ENCODE measurements at regions not wholly inside any gene's neighbourhood (a gene's known extent, or its start where the extent isn't known, plus 50 kb on each side); places are given as distances from the start of the nearest gene placed in this dataset.

- TF ChIP-seq REST (IDR thresholded peaks at IDR 0.05; ENCODE audit: unreplicated experiment): no peak
- no peak for TF ChIP-seq CREB1 (CRISPR knock-in tag; IDR thresholded peaks at IDR 0.05; ENCODE audit: low read depth)
- no peak for TF ChIP-seq EZH2phosphoT487 (IDR thresholded peaks at IDR 0.05; ENCODE audit: unreplicated experiment)
- TF ChIP-seq CTCF (conservative IDR thresholded peaks at IDR 0.05; ENCODE audit: low read depth in 2 of 2): no peak
- no peak for TF ChIP-seq POLR2AphosphoS5 (IDR thresholded peaks at IDR 0.05; ENCODE audit: low read depth)
- TF ChIP-seq ZNF331 (CRISPR knock-in tag; IDR thresholded peaks at IDR 0.05; ENCODE audit: low read depth): no peak
- TF ChIP-seq ZNF114 (CRISPR knock-in tag; IDR thresholded peaks at IDR 0.05): no peak
- TF ChIP-seq NANOG (IDR thresholded peaks at IDR 0.05; ENCODE audit: borderline replicate concordance): no peak
- TF ChIP-seq ETS1 (IDR thresholded peaks at IDR 0.05): no peak
- TF ChIP-seq EZH2 (IDR thresholded peaks at IDR 0.05; ENCODE audit: low read depth, unreplicated experiment): no peak
Measured at GRCh38 chr12:73585136-73585535, 952.5 kb upstream of the ATXN7L3B start (continued).

GRCh38 chr12:73589220-73589619 lies 948.4 kb upstream of the ATXN7L3B start:
- no peaks in the 10 kb centered on the region for H3K36me3 ChIP-seq (ENCODE audit: insufficient read depth)
- no peaks in the 10 kb centered on the region for H3K4me1 Mint-ChIP-seq
- no peak overlapping the region for H3K4me2 ChIP-seq
- H3K27ac ChIP-seq (ENCODE audit: low read depth): no peak overlapping the region
- H2AFZ ChIP-seq: no peak overlapping the region
- no peak for DNase-seq (ENCODE audit: low spot score)
- no peak overlapping the region for H3K4me3 Mint-ChIP-seq
- H3K36me3 Mint-ChIP-seq (ENCODE audit: low read depth): no peaks in the 10 kb centered on the region
- H3K4me1 ChIP-seq (ENCODE audit: insufficient read depth): no peaks in the 10 kb centered on the region
- no peaks in the 10 kb centered on the region for H3K79me2 ChIP-seq (replicated peaks; ENCODE audit: insufficient read depth)
- H3K9me3 Mint-ChIP-seq: no peaks in the 10 kb centered on the region; the same call in 2 of the 3 replicates
- ATAC-seq: no peak
- no peaks in the 10 kb centered on the region for H4K20me1 ChIP-seq (replicated peaks; ENCODE audit: insufficient read depth)
- no peak overlapping the region for H3K4me3 ChIP-seq
- no peaks in the 10 kb centered on the region for H3F3A ChIP-seq (replicated peaks; ENCODE audit: low read depth)
- peaks cover 3% of the 10 kb centered on the region for H3K27me3 Mint-ChIP-seq (ENCODE audit: insufficient read depth, low read depth, poor library complexity)
- no peaks in the 10 kb centered on the region for H3K9me2 ChIP-seq (ENCODE audit: insufficient read depth)
- no peaks in the 10 kb centered on the region for H3K27me3 ChIP-seq (ENCODE audit: insufficient read depth)
- no peak overlapping the region for H3K27ac Mint-ChIP-seq
- TF ChIP-seq ZNF462 (CRISPR knock-in tag; IDR thresholded peaks at IDR 0.05) (no peak), CREB1 (CRISPR knock-in tag; IDR thresholded peaks at IDR 0.05; ENCODE audit: low read depth) (no peak), POLR2AphosphoS5 (IDR thresholded peaks at IDR 0.05; ENCODE audit: low read depth) (no peak)

All from GM23338 (cell line).